ENCODE measurements at regions not wholly inside any gene's neighbourhood (a gene's known extent, or its start where the extent isn't known, plus 50 kb on each side); places are given as distances from the start of the nearest gene placed in this dataset.

- no peak for TF ChIP-seq KDM4B (IDR thresholded peaks at IDR 0.05; ENCODE audit: borderline replicate concordance in 2 of 2, low read depth in 1 of 2)
- TF ChIP-seq, protein P1, sequence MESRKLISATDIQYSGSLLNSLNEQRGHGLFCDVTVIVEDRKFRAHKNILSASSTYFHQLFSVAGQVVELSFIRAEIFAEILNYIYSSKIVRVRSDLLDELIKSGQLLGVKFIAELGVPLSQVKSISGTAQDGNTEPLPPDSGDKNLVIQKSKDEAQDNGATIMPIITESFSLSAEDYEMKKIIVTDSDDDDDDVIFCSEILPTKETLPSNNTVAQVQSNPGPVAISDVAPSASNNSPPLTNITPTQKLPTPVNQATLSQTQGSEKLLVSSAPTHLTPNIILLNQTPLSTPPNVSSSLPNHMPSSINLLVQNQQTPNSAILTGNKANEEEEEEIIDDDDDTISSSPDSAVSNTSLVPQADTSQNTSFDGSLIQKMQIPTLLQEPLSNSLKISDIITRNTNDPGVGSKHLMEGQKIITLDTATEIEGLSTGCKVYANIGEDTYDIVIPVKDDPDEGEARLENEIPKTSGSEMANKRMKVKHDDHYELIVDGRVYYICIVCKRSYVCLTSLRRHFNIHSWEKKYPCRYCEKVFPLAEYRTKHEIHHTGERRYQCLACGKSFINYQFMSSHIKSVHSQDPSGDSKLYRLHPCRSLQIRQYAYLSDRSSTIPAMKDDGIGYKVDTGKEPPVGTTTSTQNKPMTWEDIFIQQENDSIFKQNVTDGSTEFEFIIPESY (CRISPR knock-in tag; IDR thresholded peaks at IDR 0.05): no peak
- TF ChIP-seq RNF2 (IDR thresholded peaks at IDR 0.05): no peak
- TF ChIP-seq, protein P2, sequence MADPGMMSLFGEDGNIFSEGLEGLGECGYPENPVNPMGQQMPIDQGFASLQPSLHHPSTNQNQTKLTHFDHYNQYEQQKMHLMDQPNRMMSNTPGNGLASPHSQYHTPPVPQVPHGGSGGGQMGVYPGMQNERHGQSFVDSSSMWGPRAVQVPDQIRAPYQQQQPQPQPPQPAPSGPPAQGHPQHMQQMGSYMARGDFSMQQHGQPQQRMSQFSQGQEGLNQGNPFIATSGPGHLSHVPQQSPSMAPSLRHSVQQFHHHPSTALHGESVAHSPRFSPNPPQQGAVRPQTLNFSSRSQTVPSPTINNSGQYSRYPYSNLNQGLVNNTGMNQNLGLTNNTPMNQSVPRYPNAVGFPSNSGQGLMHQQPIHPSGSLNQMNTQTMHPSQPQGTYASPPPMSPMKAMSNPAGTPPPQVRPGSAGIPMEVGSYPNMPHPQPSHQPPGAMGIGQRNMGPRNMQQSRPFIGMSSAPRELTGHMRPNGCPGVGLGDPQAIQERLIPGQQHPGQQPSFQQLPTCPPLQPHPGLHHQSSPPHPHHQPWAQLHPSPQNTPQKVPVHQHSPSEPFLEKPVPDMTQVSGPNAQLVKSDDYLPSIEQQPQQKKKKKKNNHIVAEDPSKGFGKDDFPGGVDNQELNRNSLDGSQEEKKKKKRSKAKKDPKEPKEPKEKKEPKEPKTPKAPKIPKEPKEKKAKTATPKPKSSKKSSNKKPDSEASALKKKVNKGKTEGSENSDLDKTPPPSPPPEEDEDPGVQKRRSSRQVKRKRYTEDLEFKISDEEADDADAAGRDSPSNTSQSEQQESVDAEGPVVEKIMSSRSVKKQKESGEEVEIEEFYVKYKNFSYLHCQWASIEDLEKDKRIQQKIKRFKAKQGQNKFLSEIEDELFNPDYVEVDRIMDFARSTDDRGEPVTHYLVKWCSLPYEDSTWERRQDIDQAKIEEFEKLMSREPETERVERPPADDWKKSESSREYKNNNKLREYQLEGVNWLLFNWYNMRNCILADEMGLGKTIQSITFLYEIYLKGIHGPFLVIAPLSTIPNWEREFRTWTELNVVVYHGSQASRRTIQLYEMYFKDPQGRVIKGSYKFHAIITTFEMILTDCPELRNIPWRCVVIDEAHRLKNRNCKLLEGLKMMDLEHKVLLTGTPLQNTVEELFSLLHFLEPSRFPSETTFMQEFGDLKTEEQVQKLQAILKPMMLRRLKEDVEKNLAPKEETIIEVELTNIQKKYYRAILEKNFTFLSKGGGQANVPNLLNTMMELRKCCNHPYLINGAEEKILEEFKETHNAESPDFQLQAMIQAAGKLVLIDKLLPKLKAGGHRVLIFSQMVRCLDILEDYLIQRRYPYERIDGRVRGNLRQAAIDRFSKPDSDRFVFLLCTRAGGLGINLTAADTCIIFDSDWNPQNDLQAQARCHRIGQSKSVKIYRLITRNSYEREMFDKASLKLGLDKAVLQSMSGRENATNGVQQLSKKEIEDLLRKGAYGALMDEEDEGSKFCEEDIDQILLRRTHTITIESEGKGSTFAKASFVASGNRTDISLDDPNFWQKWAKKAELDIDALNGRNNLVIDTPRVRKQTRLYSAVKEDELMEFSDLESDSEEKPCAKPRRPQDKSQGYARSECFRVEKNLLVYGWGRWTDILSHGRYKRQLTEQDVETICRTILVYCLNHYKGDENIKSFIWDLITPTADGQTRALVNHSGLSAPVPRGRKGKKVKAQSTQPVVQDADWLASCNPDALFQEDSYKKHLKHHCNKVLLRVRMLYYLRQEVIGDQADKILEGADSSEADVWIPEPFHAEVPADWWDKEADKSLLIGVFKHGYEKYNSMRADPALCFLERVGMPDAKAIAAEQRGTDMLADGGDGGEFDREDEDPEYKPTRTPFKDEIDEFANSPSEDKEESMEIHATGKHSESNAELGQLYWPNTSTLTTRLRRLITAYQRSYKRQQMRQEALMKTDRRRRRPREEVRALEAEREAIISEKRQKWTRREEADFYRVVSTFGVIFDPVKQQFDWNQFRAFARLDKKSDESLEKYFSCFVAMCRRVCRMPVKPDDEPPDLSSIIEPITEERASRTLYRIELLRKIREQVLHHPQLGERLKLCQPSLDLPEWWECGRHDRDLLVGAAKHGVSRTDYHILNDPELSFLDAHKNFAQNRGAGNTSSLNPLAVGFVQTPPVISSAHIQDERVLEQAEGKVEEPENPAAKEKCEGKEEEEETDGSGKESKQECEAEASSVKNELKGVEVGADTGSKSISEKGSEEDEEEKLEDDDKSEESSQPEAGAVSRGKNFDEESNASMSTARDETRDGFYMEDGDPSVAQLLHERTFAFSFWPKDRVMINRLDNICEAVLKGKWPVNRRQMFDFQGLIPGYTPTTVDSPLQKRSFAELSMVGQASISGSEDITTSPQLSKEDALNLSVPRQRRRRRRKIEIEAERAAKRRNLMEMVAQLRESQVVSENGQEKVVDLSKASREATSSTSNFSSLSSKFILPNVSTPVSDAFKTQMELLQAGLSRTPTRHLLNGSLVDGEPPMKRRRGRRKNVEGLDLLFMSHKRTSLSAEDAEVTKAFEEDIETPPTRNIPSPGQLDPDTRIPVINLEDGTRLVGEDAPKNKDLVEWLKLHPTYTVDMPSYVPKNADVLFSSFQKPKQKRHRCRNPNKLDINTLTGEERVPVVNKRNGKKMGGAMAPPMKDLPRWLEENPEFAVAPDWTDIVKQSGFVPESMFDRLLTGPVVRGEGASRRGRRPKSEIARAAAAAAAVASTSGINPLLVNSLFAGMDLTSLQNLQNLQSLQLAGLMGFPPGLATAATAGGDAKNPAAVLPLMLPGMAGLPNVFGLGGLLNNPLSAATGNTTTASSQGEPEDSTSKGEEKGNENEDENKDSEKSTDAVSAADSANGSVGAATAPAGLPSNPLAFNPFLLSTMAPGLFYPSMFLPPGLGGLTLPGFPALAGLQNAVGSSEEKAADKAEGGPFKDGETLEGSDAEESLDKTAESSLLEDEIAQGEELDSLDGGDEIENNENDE (IDR thresholded peaks at IDR 0.05; ENCODE audit: low read depth, low read length): no peak
- TF ChIP-seq NCOA6 (IDR thresholded peaks at IDR 0.05): no peak
- TF ChIP-seq RB1 (IDR thresholded peaks at IDR 0.05; ENCODE audit: low read depth): no peak
Observed at GRCh38 chr3:159724627-159725026, 264.0 kb upstream of the IL12A start (continued).
